DMS153 treated with DMSO at 0.1 percent for 48 hours (cell line): ENCODE measurements at regions not wholly inside any gene's neighbourhood (a gene's known extent, or its start where the extent isn't known, plus 50 kb on each side); places are given as distances from the start of the nearest gene placed in this dataset.
A peak's percentile ranks its signal among the peaks of the same experiment; 100 is the strongest.

Experiments used
- DNase-seq: peaks from one replicate; lab custom pipeline; 2025; ENCODE audit not compliant: unreplicated experiment; lab: John Stamatoyannopoulos, UW

DNA sequence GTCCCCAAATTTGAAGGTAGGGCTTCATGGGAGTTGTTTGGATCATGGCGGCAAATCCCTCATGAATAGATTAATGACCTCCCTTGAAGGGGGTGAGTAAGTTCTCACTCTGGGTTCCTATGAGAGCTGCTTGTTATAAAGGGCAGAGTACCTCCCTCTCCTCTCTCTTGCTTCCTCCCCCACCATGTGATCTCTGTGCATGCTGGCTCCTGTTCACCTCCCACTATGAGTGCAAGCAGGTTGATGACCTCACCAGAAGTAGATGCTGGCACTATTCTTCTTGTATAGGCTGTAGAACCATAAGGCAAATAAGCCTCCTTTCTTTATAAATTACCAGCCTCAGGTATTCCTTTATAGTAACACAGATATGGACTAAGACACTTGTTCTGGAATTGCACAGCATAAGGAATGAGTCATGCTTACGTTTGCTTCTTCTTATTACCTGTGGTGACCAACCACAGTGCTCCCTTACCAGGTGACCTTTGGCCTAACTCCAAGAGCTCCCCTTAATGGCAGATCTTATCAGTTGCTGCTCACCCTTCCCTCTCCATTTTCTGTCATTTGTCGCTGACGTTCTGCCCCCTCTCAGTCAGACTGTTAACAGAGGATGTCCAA, 559.5 kb upstream of the GCFC2 start:
- DNase-seq: no peak

DNA sequence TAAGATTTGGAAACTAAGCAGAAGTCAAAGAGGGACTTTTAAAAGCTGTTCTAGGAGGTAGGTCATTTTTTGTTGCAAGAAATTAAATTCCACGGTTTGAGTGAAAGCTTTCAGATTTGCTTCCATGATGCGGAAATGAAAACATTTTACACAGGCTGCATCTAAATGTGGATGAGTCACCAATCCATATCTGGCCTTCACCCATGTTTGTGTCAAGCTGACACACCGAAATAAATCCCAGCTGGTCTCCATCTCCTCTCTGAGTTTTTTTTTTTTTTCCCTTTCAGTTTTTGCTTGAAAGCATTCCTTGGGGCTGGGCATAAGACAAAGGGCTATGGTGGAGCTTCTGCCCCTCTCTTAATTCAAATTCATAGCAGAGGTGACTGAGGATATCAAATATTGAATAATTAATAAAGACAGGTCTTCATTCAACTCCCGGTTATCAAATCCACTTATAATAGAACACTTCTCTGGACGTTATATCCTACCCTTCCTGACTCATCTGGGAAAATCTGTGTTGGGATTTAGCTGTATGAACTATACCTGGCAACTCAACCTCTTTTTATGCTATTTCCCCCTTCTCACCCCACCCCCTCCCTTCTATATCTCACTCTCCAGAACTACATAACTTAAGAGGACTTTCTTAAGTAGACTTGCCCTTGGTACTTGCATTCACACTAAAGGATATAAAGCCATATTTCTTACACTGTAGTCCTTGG, 558.3 kb upstream of the GCFC2 start:
- no peak for DNase-seq

DNA sequence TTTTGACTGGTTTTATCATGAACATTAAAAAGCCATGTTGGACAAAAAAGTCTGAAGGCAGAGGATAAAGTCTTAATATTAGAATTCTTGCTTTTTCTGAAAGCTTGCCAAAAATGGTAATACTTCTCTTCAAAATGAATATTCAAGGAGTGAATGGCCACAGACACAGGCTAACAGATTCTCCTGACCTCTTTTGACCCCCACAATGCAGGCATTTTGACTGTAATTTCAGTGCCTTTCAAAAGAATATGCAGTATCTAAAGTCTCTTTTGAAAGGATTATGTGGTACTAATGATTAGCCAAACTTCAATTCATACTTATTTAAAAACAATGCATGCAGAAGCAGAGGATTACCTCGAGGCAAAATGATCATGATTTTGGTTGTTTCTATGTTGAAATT, 557.8 kb upstream of the GCFC2 start:
- no peak for DNase-seq

DNA sequence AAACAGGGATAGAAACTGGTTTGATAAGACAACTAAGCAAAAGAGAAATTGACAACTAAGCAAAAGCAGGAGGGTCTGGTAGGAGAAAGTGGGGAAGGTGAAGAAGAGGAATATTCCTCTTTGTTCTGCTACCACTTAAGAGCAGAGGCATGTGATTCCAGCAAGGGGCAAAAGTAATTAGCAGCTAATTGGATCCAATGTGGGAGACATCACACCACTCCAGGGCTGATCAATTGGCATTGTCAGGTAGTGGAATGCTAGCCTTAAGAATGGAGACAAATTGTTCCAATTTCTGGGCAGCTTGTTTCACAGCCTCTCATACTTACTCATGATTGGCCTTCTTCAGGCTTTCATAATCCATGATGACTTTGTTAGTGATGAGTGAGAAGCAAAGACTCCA, 547.1 kb upstream of the GCFC2 start:
- no peak for DNase-seq

DNA sequence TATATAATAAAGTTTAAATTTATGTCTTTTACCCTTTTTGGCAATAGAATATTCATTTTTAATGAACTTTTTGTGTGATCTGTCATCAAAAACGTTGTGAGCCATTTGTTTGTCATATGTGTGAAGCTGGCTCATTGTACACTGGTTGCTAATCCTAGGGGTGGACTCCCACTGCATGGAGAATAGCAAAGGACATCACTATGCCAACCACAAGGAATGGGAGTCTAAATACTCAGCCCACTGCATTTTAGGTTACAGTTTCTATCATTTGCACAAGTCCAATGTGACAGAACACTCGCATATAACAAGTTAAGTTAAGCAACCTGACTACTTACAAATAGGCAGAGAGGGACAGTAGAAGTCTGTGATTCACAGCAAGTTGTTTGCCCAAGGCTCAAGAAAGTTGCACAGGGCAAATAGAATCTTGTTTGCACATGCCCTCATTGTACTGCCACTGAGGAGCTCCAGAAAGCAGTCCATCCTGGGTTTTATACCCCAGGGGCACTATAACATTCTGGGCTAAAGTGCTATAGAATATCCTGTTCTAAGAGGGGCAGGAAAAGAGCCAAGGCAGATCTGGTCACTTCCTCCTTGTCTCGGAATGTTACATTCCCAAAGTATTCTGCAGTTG, 545.9 kb upstream of the GCFC2 start:
- DNase-seq: no peak

DNA sequence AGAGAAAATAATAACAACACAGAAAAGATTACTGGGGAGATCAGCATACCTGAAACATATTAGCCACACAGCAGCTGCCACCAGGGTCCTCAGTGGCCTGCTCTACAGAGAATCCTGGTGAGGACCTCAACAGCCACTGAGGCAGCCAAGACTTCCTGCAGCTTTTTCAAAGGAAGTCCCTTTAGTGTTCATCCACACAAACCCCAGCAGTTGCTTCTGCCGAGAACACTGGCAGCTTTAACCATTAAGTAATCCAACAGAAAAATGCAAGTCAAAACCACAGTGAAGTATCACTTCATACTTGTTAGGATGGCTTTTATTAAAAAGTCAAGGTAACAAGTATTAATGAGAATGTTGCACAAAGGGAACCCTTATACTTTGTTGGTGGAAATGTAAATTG, 542.0 kb upstream of the GCFC2 start:
- DNase-seq: no peak

DNA sequence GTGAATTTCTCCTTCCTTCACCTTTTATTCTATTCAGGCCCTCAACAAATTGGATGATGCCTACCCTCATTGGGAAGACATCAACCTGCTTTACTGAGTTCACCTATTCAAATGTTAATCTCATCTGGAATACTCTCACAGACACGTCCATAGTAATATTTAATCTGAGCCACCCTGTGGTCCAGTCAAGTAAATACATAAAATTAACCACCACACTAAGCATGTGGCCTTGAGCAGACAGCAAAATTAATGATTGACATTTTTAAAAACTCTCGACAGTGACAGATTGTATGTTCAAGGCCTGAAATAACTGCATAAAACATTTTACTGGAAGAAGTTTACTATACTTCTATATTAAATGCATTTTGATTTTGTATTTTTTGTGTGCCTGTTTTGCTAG, 540.6 kb upstream of the GCFC2 start:
- DNase-seq: no peak

DNA sequence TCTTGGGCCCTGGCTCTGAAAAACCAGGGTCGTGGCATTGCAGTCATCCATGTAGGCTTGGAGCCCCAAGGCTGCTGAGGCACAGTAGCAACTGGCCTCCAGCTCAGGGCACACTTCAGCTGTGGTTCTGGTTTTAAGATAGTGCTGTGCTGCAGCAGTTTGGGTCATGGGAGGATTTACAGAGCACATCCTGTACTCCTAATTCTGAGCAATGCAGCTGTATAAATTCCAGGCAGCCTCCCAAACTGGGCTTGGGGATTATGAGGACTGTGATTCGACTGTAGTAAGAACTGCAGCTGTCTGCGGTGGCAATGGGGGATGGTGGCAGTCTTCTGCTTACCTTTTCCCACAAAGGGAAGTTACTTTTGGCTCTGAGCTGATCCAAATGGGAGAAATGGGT, 536.3 kb upstream of the GCFC2 start:
- no peak for DNase-seq

DNA sequence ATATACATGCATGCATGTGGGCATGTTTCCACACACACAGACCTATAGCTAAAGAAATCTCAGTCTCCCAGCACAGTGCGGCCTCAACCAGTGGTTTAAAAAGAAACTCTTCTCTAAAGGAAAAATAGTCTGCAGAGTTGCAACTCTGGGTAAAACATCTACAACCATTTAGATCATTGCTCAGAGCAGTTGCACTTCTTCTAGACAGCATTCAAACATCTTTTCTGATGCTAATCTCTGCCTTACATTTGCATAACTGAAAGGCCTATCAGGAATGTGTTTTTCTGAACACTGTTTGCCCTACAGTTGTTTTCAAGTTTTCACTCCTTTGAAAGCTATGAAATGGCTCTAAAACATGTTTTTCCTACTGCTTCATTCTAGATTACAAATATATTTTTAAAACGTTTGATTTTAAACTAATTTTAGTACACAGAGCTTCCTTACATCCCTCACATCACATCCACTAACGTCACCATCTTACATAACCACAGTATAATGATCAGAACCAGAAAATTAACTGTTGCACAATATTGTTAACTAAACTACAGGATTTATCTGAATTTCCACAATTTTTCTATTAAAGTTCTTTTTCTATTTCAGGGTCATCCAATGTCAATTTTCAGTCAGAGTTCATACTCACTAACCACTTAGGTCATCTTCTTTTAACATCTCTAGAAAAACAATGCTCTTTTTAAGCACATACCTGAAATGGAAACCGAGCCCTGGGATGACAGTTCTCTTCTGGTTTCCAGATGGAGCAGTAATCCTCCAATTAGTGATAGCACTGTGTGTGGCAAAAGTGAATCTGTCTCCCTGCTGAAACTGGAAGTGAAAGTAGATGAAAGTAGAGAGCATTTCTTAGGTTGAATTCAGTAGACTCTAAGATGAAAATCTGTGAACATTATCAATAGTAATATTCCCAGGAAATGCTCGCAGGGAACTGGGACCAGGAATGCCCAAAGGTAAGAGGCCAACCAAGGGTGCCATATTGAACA, 501.6 kb upstream of the GCFC2 start:
- no peak for DNase-seq

DNA sequence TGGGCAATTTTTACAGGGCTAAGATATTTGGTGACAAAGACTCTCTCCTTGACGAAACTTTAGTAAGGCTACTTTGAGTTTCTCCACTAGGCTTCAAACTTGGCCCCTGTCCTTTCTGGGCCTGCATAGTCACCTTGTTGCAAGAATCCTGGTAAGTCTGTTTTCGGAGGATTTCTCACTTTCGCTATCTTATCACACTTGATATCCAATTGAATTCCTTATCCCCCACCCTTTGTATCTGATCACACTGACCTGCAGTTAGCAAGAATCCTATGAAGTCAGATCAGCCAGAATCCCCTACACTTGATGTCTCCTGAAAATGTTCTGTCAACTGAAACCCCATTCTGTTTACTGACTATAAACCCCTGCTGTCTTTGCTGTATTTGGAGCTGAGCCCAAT, 499.8 kb upstream of the GCFC2 start:
- DNase-seq: no peak

DNA sequence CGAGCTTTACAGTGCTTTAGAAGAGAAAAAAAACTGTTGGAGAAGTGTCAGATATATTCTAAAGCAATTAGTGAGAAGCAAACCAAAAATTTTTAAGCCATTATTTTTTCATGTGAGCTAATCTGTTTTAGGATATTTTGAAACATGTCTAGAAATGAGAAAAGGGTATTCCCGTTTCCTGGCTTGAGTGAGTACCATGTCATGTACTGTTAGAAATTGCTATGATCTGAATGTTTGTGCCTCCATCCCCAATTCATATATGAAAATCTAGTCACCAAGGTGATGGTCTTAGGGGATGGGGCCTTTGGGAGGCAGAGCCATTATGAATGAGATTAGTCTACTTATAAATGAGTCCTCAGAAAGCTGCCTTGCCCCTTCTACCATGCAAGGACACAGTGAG, 493.3 kb upstream of the GCFC2 start:
- no peak for DNase-seq

DNA sequence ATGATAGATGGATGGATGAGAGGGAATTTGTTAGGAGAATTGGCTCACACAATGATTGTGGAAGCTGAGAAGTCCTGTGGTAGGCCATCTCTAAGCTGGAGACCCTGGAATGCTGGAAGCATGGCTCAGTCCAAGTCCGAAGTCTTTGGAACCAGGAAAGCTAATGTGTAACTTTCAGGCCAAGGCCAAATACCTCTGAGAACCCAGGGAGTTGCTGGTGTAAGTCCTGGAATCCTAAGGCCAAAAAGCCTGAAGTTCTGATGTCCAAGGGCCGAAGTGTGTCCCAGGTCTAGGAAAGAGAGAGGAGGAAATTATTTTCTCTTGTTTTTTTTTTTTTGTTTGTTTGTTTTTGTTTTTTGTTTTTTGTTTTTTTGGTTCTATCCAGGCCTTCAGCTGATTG, 492.2 kb upstream of the GCFC2 start:
- no peak for DNase-seq

DNA sequence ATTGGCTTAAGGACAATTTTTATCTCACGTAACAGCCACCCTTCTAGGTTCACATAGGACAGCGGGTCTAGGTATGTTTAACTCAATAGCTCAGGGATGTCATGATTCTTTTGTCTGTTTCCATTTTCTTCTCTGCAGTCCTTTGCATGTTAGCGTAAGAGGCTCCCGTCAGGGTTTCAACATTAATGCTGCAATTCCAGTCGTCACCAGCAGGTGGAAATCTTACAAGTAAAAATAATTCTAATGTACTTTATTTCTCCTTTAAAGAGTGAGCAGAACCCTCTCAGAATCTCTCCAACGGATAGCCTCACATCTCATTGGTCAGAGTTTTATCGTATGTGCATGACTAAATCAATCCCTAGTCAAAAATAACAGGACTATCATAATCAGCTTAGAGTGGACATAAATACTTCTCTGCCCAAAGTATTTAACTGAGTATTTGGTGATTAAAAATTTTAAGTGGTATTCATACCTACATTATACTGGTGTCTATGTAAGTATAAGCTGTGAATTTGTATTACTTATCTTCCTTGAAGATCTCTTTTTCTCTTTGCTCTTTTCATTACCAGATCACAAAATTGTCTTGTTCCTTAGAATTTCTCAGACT, 487.2 kb upstream of the GCFC2 start:
- DNase-seq: peak; percentile 27

DNA sequence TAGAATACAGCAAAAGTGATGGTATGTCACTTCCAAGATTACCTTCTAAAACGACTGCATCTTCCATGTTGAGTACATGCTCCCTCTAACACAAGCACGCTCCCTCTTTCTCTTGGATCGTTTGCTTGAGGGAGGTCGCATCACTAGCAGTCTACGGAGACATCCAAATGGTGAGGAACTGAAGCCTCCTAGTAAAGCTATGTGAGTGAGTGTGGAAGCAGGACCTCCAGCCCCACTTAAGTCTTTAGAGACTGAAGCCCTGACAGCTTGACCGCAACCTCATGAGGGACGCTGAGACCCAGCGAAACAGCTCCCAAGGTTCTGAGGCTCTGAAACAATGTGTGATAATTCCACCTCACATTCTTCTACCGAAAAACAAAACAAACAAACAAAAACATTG, 486.7 kb upstream of the GCFC2 start:
- no peak for DNase-seq

DNA sequence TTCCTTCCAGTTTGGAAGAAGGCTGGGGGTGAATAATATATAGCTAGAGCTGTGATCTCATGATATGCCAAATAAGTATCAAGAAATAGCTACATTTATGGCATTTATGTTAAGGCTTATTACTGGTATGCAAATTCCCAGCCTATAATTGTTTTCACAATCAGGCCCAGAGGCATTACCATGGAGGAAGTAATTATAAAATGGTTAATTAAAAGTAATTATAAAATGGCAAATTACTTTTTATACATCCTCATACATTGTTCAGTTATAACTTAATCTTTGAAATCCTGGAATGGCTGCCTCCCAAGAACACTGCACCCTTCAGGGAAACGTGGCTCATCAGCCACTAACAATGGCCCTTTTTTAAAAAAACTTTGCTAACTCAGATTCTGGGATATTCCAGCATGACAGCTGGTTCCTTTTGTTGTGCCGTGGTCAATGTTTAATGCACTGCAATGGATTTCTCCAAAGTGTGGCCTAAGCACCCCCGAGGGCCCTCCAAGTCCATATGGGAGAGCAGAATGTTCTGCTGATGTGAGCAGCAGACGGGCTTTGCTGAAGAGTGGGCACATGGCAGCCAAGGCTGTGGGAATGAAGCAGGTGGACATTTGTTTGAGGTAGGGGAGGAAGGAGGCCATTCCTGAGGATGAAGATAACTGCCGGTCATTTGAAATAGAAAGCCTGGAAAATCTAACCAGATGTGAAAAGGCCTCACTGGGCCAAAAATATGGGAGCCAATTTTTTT, 483.5 kb upstream of the GCFC2 start:
- no peak for DNase-seq

DNA sequence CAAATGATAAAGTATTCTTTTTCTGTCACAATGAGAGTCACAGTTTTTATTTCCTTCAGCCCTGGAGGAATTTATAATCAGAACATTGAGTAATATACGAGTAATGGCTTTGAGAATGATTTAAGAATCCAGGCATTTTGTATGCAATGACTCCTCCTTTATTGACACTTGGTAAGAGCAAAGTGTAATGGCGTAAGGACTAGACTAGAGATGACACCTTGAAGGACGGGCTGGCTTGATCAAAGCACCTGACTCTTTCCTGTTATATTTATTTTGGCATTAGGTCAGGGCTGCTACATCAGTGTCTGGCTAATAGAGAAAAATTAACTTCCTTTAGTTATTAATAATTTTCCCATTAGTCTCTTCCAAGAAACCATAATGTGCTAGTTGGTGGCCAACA, 482.4 kb upstream of the GCFC2 start:
- DNase-seq: no peak

DNA sequence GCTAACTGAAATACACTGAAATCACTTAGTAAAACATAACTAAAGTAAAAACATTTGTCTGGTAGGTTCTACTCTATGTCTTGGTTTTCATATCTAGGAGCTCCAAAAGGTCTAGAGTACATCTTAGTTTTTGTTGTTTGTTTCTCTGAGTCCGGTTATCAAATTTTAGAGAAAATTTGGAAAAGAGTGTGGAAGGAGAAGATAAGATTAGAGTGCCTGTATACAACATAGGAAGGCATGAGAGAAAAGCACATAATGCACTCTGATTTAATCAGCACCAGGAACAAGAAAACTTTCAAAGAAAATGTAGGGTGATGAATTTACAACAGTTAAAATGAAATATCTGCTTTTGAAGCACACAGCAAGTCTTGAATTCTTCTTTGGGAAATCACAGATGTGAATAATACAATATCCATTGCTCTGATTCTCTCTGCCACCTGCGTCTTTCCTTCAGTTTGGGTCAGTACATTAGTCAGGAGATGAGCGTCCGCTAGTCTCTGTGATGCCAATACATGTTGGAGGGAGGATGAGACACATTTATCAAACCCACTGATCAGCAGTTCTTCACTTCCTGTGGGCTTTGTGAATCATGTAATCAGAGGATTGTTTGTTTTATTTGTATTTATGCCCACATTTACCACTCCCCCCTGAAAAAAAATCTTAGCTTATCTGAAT, 477.8 kb upstream of the GCFC2 start:
- DNase-seq: no peak

DNA sequence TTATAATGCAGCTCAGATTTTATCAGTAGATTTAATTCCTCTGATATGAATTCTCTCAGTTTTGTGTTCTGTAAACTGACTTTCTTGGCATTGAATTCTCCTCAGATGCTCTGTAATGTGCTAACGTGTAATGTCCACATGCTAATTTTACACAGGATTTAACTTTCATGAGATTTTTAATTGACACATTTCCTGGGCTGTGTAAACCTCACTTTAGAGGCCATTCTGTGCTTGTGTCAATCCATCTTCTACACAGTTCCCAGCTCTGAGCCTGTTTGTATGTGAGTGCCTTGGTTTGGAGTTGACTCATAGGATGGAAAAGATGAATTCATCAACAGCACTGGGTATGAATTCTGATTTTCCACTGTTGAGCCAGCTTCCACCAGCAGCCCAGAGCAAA, 476.7 kb upstream of the GCFC2 start:
- no peak for DNase-seq

DNA sequence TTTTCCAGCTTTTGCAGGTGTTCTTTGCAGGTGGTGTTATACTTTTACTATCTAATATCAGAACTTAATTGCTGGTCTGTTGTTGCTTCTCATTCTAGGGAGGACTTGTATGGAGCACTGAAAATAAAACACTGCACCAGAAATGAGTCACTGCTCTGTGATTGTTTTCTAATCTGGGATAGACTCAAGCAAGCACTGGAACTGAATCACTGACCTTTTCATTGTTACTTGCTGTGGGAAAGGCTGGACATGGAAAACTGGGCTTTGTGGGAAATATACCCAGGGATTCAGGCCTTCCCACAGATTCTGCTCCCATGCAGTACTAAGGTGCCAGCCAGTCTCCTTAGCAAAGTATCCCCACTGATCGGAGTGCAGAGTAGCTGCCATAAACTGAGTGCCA, 470.0 kb upstream of the GCFC2 start:
- DNase-seq: no peak

DNA sequence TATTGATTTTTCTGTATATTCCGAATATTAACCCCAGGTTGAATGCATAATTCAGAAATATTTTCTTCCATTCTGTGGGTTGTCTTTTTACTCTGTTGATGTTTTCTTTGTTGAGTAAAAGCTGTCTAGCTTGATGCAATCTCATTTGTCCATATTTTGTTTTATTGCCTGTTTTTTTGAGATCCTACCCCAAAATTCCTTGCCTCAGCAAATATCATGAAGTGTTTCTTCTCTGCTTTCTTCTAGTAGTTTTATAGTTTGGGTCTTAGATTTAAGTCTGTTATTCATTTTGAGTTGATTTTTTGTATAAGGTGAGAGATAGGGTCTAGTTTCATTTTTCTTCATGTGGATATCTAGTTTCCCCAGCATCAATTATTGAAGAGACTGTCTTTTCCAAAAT, 467.9 kb upstream of the GCFC2 start:
- DNase-seq: no peak
